ENCODE measurements at regions not wholly inside any gene's neighbourhood (a gene's known extent, or its start where the extent isn't known, plus 50 kb on each side); places are given as distances from the start of the nearest gene placed in this dataset.

DNA sequence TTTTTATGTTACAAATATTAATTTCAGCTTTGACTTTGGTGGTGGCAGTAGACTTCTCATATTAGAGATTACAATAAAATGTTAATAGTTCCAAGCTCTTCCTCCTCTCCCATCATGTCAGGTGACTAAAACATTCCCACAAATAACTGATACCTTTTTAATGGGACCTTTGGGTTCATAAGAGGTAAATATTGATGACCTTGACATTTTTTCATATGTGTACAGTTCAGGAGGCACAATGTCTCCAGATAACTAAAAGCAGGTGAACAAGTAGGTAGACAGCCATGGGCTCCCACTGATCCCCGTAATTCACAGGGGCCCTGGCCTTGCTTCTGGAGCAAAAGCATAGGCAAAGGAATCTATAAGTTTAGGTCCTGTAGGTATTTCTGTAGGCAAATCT, 317.7 kb downstream of the SOX4 start:
- no peak for TF ChIP-seq FOS (IDR thresholded peaks at IDR 0.05; ENCODE audit: borderline replicate concordance, insufficient read depth, low read length)
- TF ChIP-seq, protein P1, sequence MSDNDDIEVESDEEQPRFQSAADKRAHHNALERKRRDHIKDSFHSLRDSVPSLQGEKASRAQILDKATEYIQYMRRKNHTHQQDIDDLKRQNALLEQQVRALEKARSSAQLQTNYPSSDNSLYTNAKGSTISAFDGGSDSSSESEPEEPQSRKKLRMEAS (IDR thresholded peaks at IDR 0.05; ENCODE audit: insufficient read depth, insufficient read length) = no peak
- no peak for TF ChIP-seq POLR2AphosphoS5 (IDR thresholded peaks at IDR 0.05; ENCODE audit: insufficient read depth, low read depth, low read length)
- TF ChIP-seq GATA2 (IDR thresholded peaks at IDR 0.05; ENCODE audit: insufficient read depth, insufficient read length, low read depth, low read length) = no peak
- no peak for TF ChIP-seq JUN (IDR thresholded peaks at IDR 0.05; ENCODE audit: borderline replicate concordance, insufficient read depth, insufficient read length, low read depth)
- TF ChIP-seq MYC (IDR thresholded peaks at IDR 0.05; ENCODE audit: low read depth, low read length) = no peak
- no peak for TF ChIP-seq EZH2 (IDR thresholded peaks at IDR 0.05; ENCODE audit: borderline replicate concordance, low read depth, low read length, severe bottlenecking)
- TF ChIP-seq, protein P2, sequence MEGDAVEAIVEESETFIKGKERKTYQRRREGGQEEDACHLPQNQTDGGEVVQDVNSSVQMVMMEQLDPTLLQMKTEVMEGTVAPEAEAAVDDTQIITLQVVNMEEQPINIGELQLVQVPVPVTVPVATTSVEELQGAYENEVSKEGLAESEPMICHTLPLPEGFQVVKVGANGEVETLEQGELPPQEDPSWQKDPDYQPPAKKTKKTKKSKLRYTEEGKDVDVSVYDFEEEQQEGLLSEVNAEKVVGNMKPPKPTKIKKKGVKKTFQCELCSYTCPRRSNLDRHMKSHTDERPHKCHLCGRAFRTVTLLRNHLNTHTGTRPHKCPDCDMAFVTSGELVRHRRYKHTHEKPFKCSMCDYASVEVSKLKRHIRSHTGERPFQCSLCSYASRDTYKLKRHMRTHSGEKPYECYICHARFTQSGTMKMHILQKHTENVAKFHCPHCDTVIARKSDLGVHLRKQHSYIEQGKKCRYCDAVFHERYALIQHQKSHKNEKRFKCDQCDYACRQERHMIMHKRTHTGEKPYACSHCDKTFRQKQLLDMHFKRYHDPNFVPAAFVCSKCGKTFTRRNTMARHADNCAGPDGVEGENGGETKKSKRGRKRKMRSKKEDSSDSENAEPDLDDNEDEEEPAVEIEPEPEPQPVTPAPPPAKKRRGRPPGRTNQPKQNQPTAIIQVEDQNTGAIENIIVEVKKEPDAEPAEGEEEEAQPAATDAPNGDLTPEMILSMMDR (IDR thresholded peaks at IDR 0.05; ENCODE audit: extremely low read depth in 1 of 2, insufficient read depth in 1 of 2, low read depth in 1 of 2, low read length in 2 of 2) = no peak
- no peak for TF ChIP-seq POLR2A (IDR thresholded peaks at IDR 0.05; ENCODE audit: low read depth, low read length)
- H3K36me3 ChIP-seq (ENCODE audit: control insufficient read depth in 2 of 2, extremely low read depth in 1 of 2, insufficient read depth in 2 of 2, low read length in 2 of 2) = no peaks in the 10 kb centered on the region
- DNase-seq (ENCODE audit: low read depth, low spot score) (no peak), FAIRE-seq (no peak)
- no peaks in the 10 kb centered on the region for H4K20me1 ChIP-seq (replicated peaks; ENCODE audit: control insufficient read depth, extremely low read depth, insufficient read depth, low read length)
- H3K9me3 ChIP-seq (replicated peaks; ENCODE audit: control insufficient read depth, insufficient read depth, low read length) = no peaks in the 10 kb centered on the region
- CTCF ChIA-PET = interaction anchor here (0.9 to 1.1 kb wide), 2 partner anchors 10 to 318 kb away, joined by 3 read pairs; partner anchors contain the start of gene SOX4
- H3K4me3 ChIP-seq (replicated peaks in 1 of 3; ENCODE audit: insufficient read depth in 1 of 3, low read depth in 1 of 3, low read length in 3 of 3) = no peak overlapping the region
- no peak overlapping the region for H3K9ac ChIP-seq (replicated peaks; ENCODE audit: extremely low read depth, insufficient read depth, low read length)
- H3K4me2 ChIP-seq (ENCODE audit: insufficient read depth, low read length) = no peak overlapping the region
- intact Hi-C loops (cut with micrococcal nuclease) (no loop called here), dilution Hi-C loops (cut with MboI; ENCODE audit: extremely low pct_ligation_motif_present, low sequenced_read_pairs) (no loop called here)
- H3K4me1 ChIP-seq (ENCODE audit: control insufficient read depth, extremely low read depth, insufficient read depth, low read length) = peaks cover 13% of the 10 kb centered on the region
- no peaks in the 10 kb centered on the region for H3K9me1 ChIP-seq (replicated peaks; ENCODE audit: control insufficient read depth, extremely low read depth, insufficient read depth, low read length)
- H2AFZ ChIP-seq (ENCODE audit: low read depth, low read length) = no peak overlapping the region
- BruUV-seq (replicated peaks) = no TSS peak
- H3K79me2 ChIP-seq (ENCODE audit: control insufficient read depth, insufficient read depth, low read length) = no peaks in the 10 kb centered on the region
- no peak overlapping the region for H3K27ac ChIP-seq (ENCODE audit: insufficient read depth, low read depth, low read length)
- POLR2A ChIA-PET = interaction anchor here (1.4 kb wide), 1 partner anchor 318 kb away, joined by 7 read pairs; the partner anchor contains the start of gene SOX4
- no peaks in the 10 kb centered on the region for H3K27me3 ChIP-seq (ENCODE audit: control insufficient read depth in 2 of 2, insufficient read depth in 2 of 2, low read length in 2 of 2)

All from endothelial cell of umbilical vein (primary cell).